ENCODE measurements at regions not wholly inside any gene's neighbourhood (a gene's known extent, or its start where the extent isn't known, plus 50 kb on each side); places are given as distances from the start of the nearest gene placed in this dataset.

DNA sequence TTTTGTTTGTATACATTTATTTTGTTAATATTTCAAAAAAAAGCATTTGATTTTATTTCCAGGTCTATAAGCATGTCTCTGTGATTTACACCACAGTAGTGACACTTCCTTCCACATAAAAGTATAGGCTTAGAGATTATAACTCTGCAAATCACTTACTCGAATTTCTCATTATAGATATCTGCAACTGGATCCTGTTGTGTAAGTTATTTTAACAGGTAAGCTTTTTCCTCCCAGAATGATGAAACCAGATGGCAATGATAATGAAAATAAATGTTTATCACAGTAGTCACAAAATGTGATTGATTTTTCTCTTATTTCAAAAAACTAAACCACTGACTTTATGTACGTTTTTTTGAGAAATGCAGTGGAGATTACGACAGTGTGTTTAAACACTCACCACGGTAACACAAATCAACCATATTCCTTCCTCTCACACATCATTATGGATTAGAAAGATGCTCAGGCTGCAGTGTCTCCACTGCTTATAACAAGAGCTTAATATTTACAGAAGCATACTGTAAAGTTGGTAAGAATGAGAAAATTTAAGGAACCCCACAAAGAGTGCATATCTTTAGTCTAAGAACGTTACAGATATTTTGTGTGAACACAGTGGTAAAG, 194.6 kb downstream of the ATXN7L3B start:
- TF ChIP-seq POLR2A (IDR thresholded peaks at IDR 0.05): no peak
- TF ChIP-seq, protein P1, sequence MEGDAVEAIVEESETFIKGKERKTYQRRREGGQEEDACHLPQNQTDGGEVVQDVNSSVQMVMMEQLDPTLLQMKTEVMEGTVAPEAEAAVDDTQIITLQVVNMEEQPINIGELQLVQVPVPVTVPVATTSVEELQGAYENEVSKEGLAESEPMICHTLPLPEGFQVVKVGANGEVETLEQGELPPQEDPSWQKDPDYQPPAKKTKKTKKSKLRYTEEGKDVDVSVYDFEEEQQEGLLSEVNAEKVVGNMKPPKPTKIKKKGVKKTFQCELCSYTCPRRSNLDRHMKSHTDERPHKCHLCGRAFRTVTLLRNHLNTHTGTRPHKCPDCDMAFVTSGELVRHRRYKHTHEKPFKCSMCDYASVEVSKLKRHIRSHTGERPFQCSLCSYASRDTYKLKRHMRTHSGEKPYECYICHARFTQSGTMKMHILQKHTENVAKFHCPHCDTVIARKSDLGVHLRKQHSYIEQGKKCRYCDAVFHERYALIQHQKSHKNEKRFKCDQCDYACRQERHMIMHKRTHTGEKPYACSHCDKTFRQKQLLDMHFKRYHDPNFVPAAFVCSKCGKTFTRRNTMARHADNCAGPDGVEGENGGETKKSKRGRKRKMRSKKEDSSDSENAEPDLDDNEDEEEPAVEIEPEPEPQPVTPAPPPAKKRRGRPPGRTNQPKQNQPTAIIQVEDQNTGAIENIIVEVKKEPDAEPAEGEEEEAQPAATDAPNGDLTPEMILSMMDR (IDR thresholded peaks at IDR 0.05): no peak
- 58 to 62% methylated on average over 5 of the region's 5 CpGs for WGBS, 2 donors
- intact Hi-C loops (cut with DNase I; ENCODE audit: low total_unique reads): loop anchor here (5.0 kb wide), 1 partner anchor 775 kb away; no protein-coding TSS in a partner anchor

DNA sequence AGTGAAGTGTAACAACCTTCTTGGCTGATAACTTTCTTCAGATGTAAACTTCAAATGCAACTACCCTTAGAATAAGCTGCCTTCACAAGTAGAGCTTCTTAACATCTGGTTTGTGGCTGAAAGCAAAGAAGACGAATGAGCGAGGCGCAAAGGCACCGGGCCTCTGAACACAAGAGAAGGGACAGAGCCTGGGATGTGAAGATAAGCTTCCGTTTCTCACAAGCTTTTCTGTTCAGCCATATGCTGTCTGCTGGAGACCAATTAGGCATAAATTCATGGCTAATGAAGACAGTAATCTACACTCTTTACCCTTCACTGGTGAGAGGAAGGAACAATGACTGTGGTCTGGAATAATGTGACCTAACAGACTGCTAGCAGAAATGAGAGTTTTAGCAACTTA, 195.2 kb downstream of the ATXN7L3B start:
- no peak for DNase-seq (ENCODE audit: low spot score in 2 of 2)
- intact Hi-C loops (cut with DNase I; ENCODE audit: low total_unique reads): loop anchor here (5.0 kb wide), 1 partner anchor 776 kb away; no protein-coding TSS in a partner anchor
- 40 to 45% methylated on average over 5 of the region's 5 CpGs for WGBS, 2 donors
- no peak overlapping the region for H3K4me3 ChIP-seq (ENCODE audit: low read depth, poor library complexity, severe bottlenecking)
- TF ChIP-seq, protein P1 (IDR thresholded peaks at IDR 0.05): no peak
- TF ChIP-seq POLR2A (IDR thresholded peaks at IDR 0.05): no peak

More for the DNA sequence above, 194.6 kb downstream of the ATXN7L3B start:
- DNase-seq (ENCODE audit: low spot score in 2 of 2): no peak
- no peak overlapping the region for H3K4me3 ChIP-seq (ENCODE audit: low read depth, poor library complexity, severe bottlenecking)

DNA sequence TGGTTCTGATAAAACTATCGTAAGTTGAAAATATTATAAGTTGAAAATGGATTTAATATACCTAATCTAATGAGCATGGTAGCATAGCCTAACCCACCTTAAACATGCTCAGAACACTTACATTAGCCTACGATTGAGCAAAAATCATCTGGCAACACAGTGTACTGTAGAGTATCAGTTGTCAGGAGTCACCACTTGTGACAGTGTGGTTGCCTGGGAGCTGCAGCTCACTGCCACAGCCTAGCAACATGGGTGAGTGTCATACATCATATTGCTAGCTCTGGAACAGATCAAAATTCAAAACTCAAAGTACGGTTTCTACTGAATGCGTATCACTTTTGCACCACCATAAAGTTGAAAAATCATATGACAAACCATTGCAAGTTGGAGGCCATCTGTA, 203.5 kb downstream of the ATXN7L3B start:
- no peak for DNase-seq (ENCODE audit: low spot score in 2 of 2)
- intact Hi-C loops (cut with DNase I; ENCODE audit: low total_unique reads): no loop called here
- WGBS, 2 donors: 84 to 88% methylated on average over 4 of the region's 4 CpGs
- TF ChIP-seq, protein P1 (IDR thresholded peaks at IDR 0.05): no peak
- no peak for TF ChIP-seq POLR2A (IDR thresholded peaks at IDR 0.05)
- H3K4me3 ChIP-seq (ENCODE audit: low read depth, poor library complexity, severe bottlenecking): no peak overlapping the region

DNA sequence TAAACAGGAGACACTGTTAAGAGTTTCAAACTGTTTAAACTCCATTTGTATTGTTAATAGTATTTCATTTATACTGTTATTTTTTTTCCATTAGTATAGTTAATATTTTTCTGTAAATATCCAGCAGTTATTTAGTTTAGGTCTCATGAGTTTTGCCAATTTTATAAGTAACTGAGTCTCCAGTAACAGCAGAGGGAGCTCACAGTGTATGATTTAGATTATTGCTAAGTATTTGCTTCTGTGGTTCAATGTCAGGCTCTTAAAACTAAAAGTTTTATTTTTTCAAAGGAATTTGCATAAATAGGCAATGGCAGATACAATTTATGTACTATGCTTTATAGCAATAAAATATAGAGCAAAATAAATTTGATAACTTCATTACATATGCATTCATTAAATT, 209.7 kb downstream of the ATXN7L3B start:
- no peak overlapping the region for H3K4me3 ChIP-seq (ENCODE audit: low read depth, poor library complexity, severe bottlenecking)
- no peak for DNase-seq (ENCODE audit: low spot score in 2 of 2)
- TF ChIP-seq, protein P1 (IDR thresholded peaks at IDR 0.05): no peak
- TF ChIP-seq POLR2A (IDR thresholded peaks at IDR 0.05): no peak
- intact Hi-C loops (cut with DNase I; ENCODE audit: low total_unique reads): no loop called here

DNA sequence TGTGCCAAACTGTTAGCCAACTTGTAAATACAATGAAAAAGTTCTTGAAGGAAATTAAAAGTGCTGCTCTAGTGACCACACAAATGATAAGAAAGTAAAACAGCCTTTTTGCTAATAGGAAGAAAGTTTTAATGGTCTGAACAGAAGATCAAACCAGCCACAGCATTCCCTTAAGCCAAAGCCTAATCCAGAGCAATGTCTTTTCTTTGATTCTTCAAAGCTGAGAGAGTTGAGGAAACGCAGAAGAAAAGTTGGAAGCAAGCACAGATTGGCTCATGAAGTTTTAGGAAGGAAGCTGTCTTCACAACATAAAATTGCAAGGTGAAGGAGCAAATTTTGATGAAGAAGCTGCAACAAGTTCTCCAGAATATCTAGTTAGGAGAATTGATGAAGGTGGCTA, 213.8 kb downstream of the ATXN7L3B start:
- DNase-seq (ENCODE audit: low spot score in 2 of 2): no peak
- intact Hi-C loops (cut with DNase I; ENCODE audit: low total_unique reads): no loop called here
- no peak overlapping the region for H3K4me3 ChIP-seq (ENCODE audit: low read depth, poor library complexity, severe bottlenecking)
- WGBS, 2 donors: 49 to 70% methylated on average over 1 of the region's 1 CpG
- no peak for TF ChIP-seq POLR2A (IDR thresholded peaks at IDR 0.05)
- TF ChIP-seq, protein P1 (IDR thresholded peaks at IDR 0.05): no peak

DNA sequence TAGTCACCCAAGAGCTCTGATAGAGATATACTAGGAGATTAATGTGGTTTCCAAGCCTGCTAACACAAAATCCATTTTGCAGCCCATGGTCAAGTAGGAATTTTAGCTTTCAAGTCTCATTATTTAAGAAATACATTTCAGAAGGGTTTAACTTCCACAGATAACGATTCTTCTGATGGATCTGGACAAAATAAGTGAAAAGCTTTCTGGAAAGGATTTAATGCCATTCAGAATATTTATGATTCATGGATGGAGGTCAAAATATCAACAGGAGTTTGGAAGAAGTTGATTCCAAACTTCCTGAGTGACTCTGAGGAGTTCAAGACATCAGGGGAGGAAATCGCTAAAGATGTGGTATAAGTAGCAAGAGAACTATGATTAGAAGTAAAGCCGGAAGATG, 214.6 kb downstream of the ATXN7L3B start:
- no peak overlapping the region for H3K4me3 ChIP-seq (ENCODE audit: low read depth, poor library complexity, severe bottlenecking)
- no peak for TF ChIP-seq POLR2A (IDR thresholded peaks at IDR 0.05)
- TF ChIP-seq, protein P1 (IDR thresholded peaks at IDR 0.05): no peak
- intact Hi-C loops (cut with DNase I; ENCODE audit: low total_unique reads): no loop called here
- no peak for DNase-seq (ENCODE audit: low spot score in 2 of 2)
- WGBS, 2 donors: 83 to 88% methylated on average over 3 of the region's 3 CpGs
